ENCODE measurements at regions not wholly inside any gene's neighbourhood (a gene's known extent, or its start where the extent isn't known, plus 50 kb on each side); places are given as distances from the start of the nearest gene placed in this dataset.

DNA sequence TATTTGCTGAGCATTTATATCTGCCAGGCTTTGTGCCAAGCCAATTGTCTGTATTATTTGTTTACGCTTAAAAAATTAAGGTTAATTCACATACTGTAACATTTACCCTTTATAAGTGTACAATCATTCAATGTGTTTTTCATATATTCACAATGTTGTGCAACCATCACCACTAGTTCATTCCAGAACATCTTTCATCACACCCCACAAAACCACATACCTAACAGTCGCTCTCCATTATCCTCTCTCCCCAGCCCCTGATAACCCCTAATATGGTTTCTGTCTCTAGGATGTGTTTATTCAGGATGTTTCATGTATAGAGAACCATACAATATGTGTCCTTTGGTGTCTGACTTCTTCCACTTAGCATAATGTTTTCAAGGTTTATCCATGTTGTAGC lies 234.1 kb downstream of the INSIG2 start:
- no peak for DNase-seq (ENCODE audit: low read depth in 3 of 3)

DNA sequence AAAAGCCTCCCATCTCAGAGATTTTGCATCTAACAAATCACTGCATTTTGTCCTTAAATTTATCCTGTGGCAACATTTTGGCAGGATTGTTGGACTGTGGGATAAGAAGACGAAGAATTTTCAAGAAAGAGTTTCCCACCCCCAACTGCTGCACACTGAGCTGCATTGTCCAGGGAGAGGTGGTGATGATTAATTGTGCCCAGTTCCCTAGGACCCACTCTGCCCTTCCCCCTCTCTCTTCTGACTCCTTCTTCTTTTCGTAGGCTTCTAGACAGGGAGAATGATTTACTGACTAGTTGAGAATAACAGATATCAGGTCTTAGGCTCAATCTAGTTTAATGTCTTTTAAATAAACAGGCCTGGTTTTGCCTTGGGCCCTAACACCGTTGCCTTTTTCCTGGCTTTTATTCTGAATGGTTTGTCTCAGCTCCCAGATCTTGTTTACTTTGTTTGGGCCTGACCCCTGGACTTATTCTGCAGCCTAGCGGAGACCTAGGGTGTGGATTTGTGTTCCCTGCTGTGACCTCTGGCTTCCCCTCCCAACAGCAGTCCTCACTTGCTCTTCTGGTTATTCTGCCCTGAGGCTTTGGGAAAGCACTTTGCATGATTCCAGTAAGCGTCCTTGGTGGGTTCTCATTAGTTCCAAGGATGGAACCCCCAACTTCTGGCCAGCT lies 233.3 kb downstream of the INSIG2 start:
- no peak for DNase-seq (ENCODE audit: low read depth in 3 of 3)

DNA sequence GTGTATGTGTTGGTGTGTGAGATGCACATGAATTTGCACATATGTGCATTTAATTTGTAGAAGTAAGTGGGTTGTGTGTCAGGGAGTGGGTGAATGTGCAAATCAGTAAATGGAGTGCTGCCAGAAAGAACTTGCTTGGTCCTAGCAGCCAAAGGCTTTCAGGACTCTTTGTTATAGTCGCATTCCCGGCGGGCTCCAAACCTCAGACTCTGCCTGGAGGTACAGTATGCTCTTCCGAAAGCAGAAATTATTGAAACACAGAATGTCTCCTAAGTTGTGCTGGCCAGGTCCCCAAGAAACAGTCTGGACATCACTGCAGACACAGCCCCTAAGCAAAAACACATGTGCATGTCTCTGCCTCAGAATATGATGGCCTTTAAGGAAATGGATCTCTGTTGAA lies 232.4 kb downstream of the INSIG2 start:
- DNase-seq (ENCODE audit: low read depth in 3 of 3), result no peak

- DNase-seq (ENCODE audit: low read depth in 3 of 3), result no peak
Measured at GRCh38 chr2:118320196-118320595, 231.9 kb downstream of the INSIG2 start.

- DNase-seq (ENCODE audit: low read depth in 3 of 3), result no peak
Measured at GRCh38 chr2:118319271-118319684, 231.0 kb downstream of the INSIG2 start.

- no peak for DNase-seq (ENCODE audit: low read depth in 3 of 3)
Measured at GRCh38 chr2:118315606-118316005, 227.3 kb downstream of the INSIG2 start.

- DNase-seq (ENCODE audit: low read depth in 3 of 3), result no peak
Measured at GRCh38 chr2:118312969-118313756, 224.9 kb downstream of the INSIG2 start.

- no peak for DNase-seq (ENCODE audit: low read depth in 3 of 3)
Measured at GRCh38 chr2:118310681-118311429, 222.6 kb downstream of the INSIG2 start.

- DNase-seq (ENCODE audit: low read depth in 3 of 3), result peak; percentile 33 to 58 (median 34)
Measured at GRCh38 chr2:118309946-118310680, 221.8 kb downstream of the INSIG2 start.

- DNase-seq (ENCODE audit: low read depth in 3 of 3), result no peak
Measured at GRCh38 chr2:118309257-118309945, 221.1 kb downstream of the INSIG2 start.

DNA sequence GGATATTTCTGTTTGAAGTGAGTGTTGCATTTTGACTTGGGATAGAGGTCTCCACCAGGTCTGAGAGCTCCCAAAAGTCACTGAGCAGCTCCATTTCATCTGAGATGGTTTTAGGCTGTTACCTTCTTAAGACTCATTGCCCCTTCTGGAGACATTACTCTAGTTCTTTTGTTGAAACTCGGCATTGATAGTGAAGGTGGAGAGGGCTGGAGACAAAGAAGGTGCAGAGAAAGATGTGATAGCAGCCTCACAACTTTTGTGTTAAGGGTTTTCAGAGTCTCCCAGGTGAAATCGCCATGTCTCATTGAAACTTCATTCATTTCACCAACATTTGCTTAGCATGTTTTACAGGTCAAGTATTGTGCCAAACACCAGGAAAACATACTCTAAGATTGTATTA lies 219.6 kb downstream of the INSIG2 start:
- DNase-seq (ENCODE audit: low read depth in 3 of 3), result no peak

DNA sequence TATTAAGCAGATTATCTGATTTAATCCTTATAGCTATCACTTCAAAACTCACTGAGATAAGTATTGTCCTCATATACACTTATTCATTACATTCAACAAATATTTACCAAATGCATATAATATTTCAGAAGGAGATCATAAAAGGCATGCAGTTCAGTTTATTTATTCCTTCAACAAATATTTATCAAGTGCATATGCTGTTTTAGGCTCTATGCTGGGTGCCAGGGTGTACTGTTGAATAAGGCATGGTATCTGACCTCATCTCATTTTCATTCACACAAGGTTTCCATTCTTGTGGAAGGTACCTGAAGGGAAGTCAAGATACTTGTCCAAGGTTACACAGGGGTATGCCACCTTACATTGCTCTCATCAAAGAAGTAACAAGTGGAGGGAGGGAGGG lies 213.0 kb downstream of the INSIG2 start:
- DNase-seq (ENCODE audit: low read depth in 3 of 3), result no peak

GRCh38 chr2:118300832-118301231 lies 212.6 kb downstream of the INSIG2 start:
- no peak for DNase-seq (ENCODE audit: low read depth in 3 of 3)

GRCh38 chr2:118296663-118297062 lies 208.4 kb downstream of the INSIG2 start:
- DNase-seq (ENCODE audit: low read depth in 3 of 3), result no peak

- no peak for DNase-seq (ENCODE audit: low read depth in 3 of 3)
Measured at GRCh38 chr2:118295592-118296390, 207.5 kb downstream of the INSIG2 start.

GRCh38 chr2:118294063-118294462 lies 205.8 kb downstream of the INSIG2 start:
- no peak for DNase-seq (ENCODE audit: low read depth in 3 of 3)

DNA sequence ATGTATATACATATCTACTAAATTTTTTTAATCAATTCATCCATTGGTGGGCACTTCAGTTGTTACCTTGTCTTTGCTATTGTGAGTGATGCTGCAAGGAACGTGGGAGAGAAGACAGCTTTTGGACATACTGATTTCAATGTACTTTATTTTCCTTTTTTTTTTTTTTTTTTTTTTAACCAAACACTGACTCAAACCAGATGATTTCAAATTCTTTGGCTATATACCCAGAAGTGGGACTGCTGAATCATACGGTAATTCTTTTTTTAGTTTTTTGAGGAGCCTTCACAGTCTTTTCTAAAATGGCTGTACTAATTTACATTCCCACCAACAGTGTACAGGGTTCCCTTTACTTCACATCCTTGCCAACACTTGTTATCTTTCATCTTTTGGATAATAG lies 204.7 kb downstream of the INSIG2 start:
- DNase-seq (ENCODE audit: low read depth in 3 of 3), result no peak

DNA sequence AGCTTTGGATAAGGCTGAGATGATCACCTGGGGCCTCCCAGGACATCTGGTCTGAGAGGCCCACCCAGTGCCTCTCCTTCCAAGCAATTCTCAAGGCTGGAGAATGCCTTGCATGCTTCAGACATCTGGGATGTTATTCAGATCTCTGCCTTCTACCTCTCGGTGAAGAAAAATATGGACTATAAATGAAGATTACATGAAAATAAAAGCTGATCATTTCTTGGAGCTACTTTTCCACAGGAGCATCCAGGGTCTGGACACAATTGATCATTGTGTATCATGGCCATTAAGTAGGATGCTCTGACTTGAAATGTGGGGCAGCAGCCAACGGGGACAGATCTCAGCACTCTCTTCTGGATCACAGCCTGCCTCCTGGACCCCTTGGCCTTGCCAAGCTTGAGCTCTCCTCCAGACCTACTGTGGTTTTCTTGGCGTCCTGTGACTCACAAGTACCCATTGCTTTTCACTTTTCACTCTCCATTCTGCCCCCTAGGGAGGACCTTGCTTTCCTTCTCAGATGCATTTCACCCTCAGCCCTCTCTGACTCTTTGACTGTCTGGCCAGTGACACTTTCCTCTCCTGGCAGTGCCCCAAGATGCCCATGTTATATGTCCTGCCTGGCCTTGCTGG lies 203.1 kb downstream of the INSIG2 start:
- DNase-seq (ENCODE audit: low read depth in 3 of 3), result no peak

- DNase-seq (ENCODE audit: low read depth in 3 of 3), result no peak
Measured at GRCh38 chr2:118290411-118291250, 202.4 kb downstream of the INSIG2 start.
